Mesenchymal stem cell (in vitro differentiated cells and primary cell): ENCODE measurements at regions not wholly inside any gene's neighbourhood (a gene's known extent, or its start where the extent isn't known, plus 50 kb on each side); places are given as distances from the start of the nearest gene placed in this dataset.

Experiments
- DNase-seq: peaks from one replicate; pipeline ENCODE4 v3.0.0-alpha.2; 2013
- H2AFZ ChIP-seq: one replicate; pipeline ENCODE4 v1.6.1; 2013; ENCODE audit warnings: low read depth, mild to moderate bottlenecking, control low read depth, inconsistent platforms, low read length, moderate library complexity
- H2AK5ac ChIP-seq: 2 replicates; pipeline ENCODE4 v1.6.1; 2013; ENCODE audit warnings: low read length, moderate library complexity, mild to moderate bottlenecking, inconsistent platforms; ENCODE audit not compliant: severe bottlenecking
- H2BK120ac ChIP-seq: one replicate; pipeline ENCODE4 v1.6.1; 2013; ENCODE audit warnings: low read depth, mild to moderate bottlenecking, inconsistent platforms, low read length, moderate library complexity
- H2BK12ac ChIP-seq, 2 experiments: one replicate each; pipeline ENCODE4 v1.6.1; 2013; ENCODE audit warnings: inconsistent platforms in 2 of 2, low read length in 2 of 2, mild to moderate bottlenecking in 2 of 2, moderate library complexity in 2 of 2, control low read depth in 1 of 2
- H2BK15ac ChIP-seq: one replicate; pipeline ENCODE4 v1.6.1; 2013; ENCODE audit warnings: mild to moderate bottlenecking, low read depth, inconsistent platforms; ENCODE audit not compliant: poor library complexity, severe bottlenecking
- H2BK5ac ChIP-seq: 2 replicates; pipeline ENCODE4 v1.6.1; 2013; ENCODE audit warnings: low read depth, mild to moderate bottlenecking, low read length, control low read depth, inconsistent platforms; ENCODE audit not compliant: poor library complexity, severe bottlenecking
- H3K14ac ChIP-seq, 2 experiments: one replicate each; pipeline ENCODE4 v1.6.1; 2013; ENCODE audit warnings: inconsistent platforms in 2 of 2, low read length in 2 of 2, control low read depth in 1 of 2, mild to moderate bottlenecking in 1 of 2, moderate library complexity in 1 of 2
- H3K18ac ChIP-seq, 2 experiments: one replicate each; pipeline ENCODE4 v1.6.1; 2013; ENCODE audit warnings: inconsistent platforms in 2 of 2, low read length in 2 of 2, control low read depth in 1 of 2, low read depth in 1 of 2, mild to moderate bottlenecking in 1 of 2
- H3K23ac ChIP-seq, 2 experiments: one replicate each; pipeline ENCODE4 v1.6.1; 2013; ENCODE audit warnings: inconsistent platforms in 2 of 2, low read length in 2 of 2, mild to moderate bottlenecking in 2 of 2, moderate library complexity in 2 of 2, control low read depth in 1 of 2
- H3K27ac ChIP-seq: 2 replicates; pipeline ENCODE4 v1.5.1; 2013; ENCODE audit warnings: mild to moderate bottlenecking, moderate library complexity, low read length, control low read depth, inconsistent platforms; ENCODE audit not compliant: poor library complexity, severe bottlenecking
- H3K27me3 ChIP-seq, 2 experiments: 2 replicates each; pipeline versions ENCODE4 v1.6.1 to v1.7.0; 2013; ENCODE audit warnings: low read length in 2 of 2, mild to moderate bottlenecking in 2 of 2, moderate library complexity in 2 of 2, control low read depth in 1 of 2, inconsistent platforms in 1 of 2; ENCODE audit not compliant: control insufficient read depth in 1 of 2, insufficient read depth in 1 of 2
- H3K36me3 ChIP-seq, 2 experiments: 2 replicates each; pipeline versions ENCODE4 v1.6.1 to v1.7.0; 2013; ENCODE audit warnings: low read length in 2 of 2, control low read depth in 1 of 2, inconsistent platforms in 1 of 2, low read depth in 1 of 2, mild to moderate bottlenecking in 1 of 2; ENCODE audit not compliant: insufficient read depth in 2 of 2, control insufficient read depth in 1 of 2
- H3K4ac ChIP-seq, 2 experiments: one replicate each; pipeline ENCODE4 v1.6.1; 2013; ENCODE audit warnings: inconsistent platforms in 2 of 2, low read length in 2 of 2, mild to moderate bottlenecking in 2 of 2, moderate library complexity in 2 of 2, control low read depth in 1 of 2, low read depth in 1 of 2
- H3K4me1 ChIP-seq: 2 replicates; pipeline ENCODE4 v1.6.1; 2013; ENCODE audit warnings: low read depth, low read length, control low read depth; ENCODE audit not compliant: control insufficient read depth, insufficient read depth
- H3K4me2 ChIP-seq: 2 replicates; pipeline ENCODE4 v1.6.1; 2013; ENCODE audit warnings: low read length, mild to moderate bottlenecking, inconsistent platforms; ENCODE audit not compliant: poor library complexity, severe bottlenecking
- H3K4me3 ChIP-seq, 2 experiments: 2 replicates each; pipeline versions ENCODE4 v1.5.1 to v1.7.0; 2013; ENCODE audit warnings: low read length in 2 of 2, mild to moderate bottlenecking in 2 of 2, control low read depth in 1 of 2, low read depth in 1 of 2; ENCODE audit not compliant: insufficient read depth in 1 of 2
- H3K79me1 ChIP-seq: replicated peaks from 2 replicates; pipeline ENCODE4 v1.6.1; 2013; ENCODE audit warnings: mild to moderate bottlenecking, control low read depth, low read length, inconsistent platforms; ENCODE audit not compliant: poor library complexity, severe bottlenecking
- H3K9ac ChIP-seq: 2 replicates; pipeline ENCODE4 v1.7.0; 2013; ENCODE audit warnings: mild to moderate bottlenecking, low read length, moderate library complexity
- H3K9me3 ChIP-seq: 2 replicates; pipeline ENCODE4 v1.7.0; 2013; ENCODE audit warnings: mild to moderate bottlenecking, low read length; ENCODE audit not compliant: control insufficient read depth
- H4K8ac ChIP-seq: one replicate; pipeline ENCODE4 v1.6.1; 2013; ENCODE audit warnings: inconsistent platforms, mild to moderate bottlenecking, low read length, moderate library complexity
- H4K91ac ChIP-seq: one replicate; pipeline ENCODE4 v1.6.1; 2013; ENCODE audit warnings: mild to moderate bottlenecking, low read length, inconsistent platforms
- WGBS: methylation state at CpG from one replicate; pipeline ENCODE4 v1.1.7; 2013; ENCODE audit warnings: mixed read lengths; 5-methylcytosine and 5-hydroxymethylcytosine counted together

DNA sequence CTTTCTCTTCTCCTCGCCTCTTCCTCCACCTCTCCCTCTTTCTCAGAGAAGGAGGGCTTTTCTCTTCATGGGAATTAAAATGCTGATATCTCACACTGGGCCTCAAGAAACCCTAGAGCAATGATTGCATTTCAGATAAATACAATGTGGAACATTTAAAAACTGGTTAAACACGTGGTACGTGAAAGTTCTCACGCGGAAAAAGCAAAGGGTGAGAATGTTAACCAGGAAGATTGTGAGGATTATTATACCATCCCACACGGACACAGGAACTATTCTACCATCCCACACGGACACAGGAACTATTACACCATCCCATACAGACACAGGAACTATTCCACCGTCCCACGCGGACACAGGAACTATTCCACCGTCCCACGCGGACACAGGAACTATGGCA lies 182.4 kb downstream of the TMEM18 start:
- H2BK5ac ChIP-seq: no peak overlapping the region
- H3K23ac ChIP-seq: no peak overlapping the region
- H3K18ac ChIP-seq: no peak overlapping the region
- H2AK5ac ChIP-seq: no peak overlapping the region
- no peak overlapping the region for H3K4me2 ChIP-seq
- H3K27ac ChIP-seq: no peak overlapping the region
- WGBS: 80% methylated on average over 11 of the region's 13 CpGs
- no peak overlapping the region for H3K14ac ChIP-seq
- H3K9ac ChIP-seq: no peak overlapping the region
- H2BK15ac ChIP-seq: no peak overlapping the region
- H3K4me1 ChIP-seq: no peaks in the 10 kb centered on the region
- H3K9me3 ChIP-seq: peaks cover 3% of the 10 kb centered on the region
- H3K79me1 ChIP-seq: no peaks in the 10 kb centered on the region
- no peak overlapping the region for H4K91ac ChIP-seq
- no peak overlapping the region for H2BK120ac ChIP-seq
- H3K4ac ChIP-seq: no peak overlapping the region
- H4K8ac ChIP-seq: no peak overlapping the region
- H3K36me3 ChIP-seq: no peaks in the 10 kb centered on the region
- H2AFZ ChIP-seq: no peak overlapping the region
- H3K4me3 ChIP-seq: no peak overlapping the region
- H2BK12ac ChIP-seq: no peak overlapping the region
- H3K27me3 ChIP-seq: peaks cover 0 to 5% of the 10 kb centered on the region in 2 experiments
- no peak for DNase-seq

DNA sequence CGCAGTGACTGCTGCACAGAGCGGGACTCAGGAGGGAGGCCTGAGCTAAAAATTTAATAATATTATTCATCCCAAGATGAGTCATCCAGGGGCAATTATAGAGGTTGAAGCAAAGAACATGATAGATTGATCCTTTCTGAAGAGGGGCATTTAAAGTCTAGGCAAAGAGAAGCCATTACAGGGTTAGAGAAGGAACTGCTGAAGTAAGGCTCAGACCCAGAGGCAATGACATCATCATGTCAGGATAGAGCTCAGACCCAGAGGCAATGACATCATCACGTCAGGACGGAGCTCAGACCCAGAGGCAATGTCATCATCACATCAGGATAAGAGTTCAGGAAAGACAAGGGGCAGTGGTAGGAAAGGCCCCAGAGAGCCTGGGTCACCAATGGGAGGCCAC lies 184.0 kb downstream of the TMEM18 start:
- no peak overlapping the region for H2BK120ac ChIP-seq
- H3K14ac ChIP-seq: no peak overlapping the region
- no peak overlapping the region for H2BK12ac ChIP-seq
- no peaks in the 10 kb centered on the region for H3K27me3 ChIP-seq
- no peaks in the 10 kb centered on the region for H3K36me3 ChIP-seq
- no peak overlapping the region for H4K91ac ChIP-seq
- no peak overlapping the region for H3K4ac ChIP-seq
- 91% methylated on average over 3 of the region's 4 CpGs for WGBS
- no peak overlapping the region for H2BK15ac ChIP-seq
- H3K23ac ChIP-seq: no peak overlapping the region
- H3K18ac ChIP-seq: no peak overlapping the region
- no peak overlapping the region for H2AK5ac ChIP-seq
- no peak overlapping the region for H3K27ac ChIP-seq
- H3K9ac ChIP-seq: no peak overlapping the region
- H3K4me2 ChIP-seq: no peak overlapping the region
- no peaks in the 10 kb centered on the region for H3K79me1 ChIP-seq
- no peak overlapping the region for H2AFZ ChIP-seq
- no peak for DNase-seq
- H4K8ac ChIP-seq: no peak overlapping the region
- no peak overlapping the region for H3K4me3 ChIP-seq
- no peaks in the 10 kb centered on the region for H3K4me1 ChIP-seq
- no peak overlapping the region for H2BK5ac ChIP-seq
- H3K9me3 ChIP-seq: no peaks in the 10 kb centered on the region

DNA sequence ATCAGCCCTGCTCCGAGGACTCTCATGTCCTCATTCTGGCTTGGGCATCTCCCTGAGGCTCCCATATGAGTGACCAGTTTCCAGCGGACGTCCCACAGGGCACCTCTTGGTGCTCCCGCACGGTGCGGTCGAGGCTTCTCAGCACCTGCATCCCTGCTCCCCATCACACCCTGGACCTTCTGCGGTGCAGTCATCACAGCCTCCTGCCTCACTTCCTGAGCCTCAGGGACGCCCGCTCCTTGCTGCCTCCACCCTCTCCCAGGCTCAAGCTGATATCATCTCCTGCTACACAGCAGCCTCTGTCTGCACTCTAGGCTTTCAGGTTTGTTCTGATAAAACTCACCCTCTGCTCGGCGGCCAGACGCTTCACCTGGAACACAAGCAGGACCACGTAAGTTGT lies 185.0 kb downstream of the TMEM18 start:
- WGBS: 86% methylated on average over 14 of the region's 14 CpGs
- Histone ChIP-seq H3K36me3 (no peaks in the 10 kb centered on the region), H3K9me3 (no peaks in the 10 kb centered on the region), H3K79me1 (no peaks in the 10 kb centered on the region), H3K4ac (no peak overlapping the region), H3K23ac (no peak overlapping the region), H2BK12ac (no peak overlapping the region), H3K9ac (no peak overlapping the region), H3K4me2 (no peak overlapping the region), H2BK15ac (no peak overlapping the region), H3K27ac (no peak overlapping the region), H4K91ac (no peak overlapping the region), H2BK5ac (no peak overlapping the region), H3K4me1 (no peaks in the 10 kb centered on the region), H2AFZ (no peak overlapping the region), H2BK120ac (no peak overlapping the region), H3K4me3 (no peak overlapping the region), H3K27me3 (no peaks in the 10 kb centered on the region), H4K8ac (no peak overlapping the region), H3K14ac (no peak overlapping the region), H2AK5ac (no peak overlapping the region), H3K18ac (no peak overlapping the region)
- no peak for DNase-seq

DNA sequence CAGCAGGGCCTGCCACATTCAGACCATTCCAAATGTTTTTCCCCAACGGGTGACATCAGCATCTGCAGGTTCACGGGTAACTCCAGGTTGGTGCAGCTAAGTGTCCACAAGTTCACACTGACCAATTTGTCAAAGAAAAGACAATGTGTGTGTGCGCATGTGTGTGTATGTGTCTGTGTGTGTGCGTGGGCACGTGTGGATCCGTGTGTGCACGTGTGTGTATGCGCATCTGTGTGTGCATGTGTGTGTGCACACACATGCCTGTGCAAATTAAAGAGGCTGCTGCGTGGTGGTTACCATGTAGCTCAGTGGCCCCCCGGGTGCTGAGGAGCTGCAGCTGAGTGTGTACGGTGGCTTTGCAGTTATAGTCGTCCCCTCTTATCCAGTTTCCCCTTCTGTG lies 187.4 kb downstream of the TMEM18 start:
- no peak overlapping the region for H3K18ac ChIP-seq
- no peak overlapping the region for H4K91ac ChIP-seq
- no peak overlapping the region for H3K4ac ChIP-seq
- H3K9ac ChIP-seq: no peak overlapping the region
- H2AFZ ChIP-seq: no peak overlapping the region
- 87% methylated on average over 10 of the region's 12 CpGs for WGBS
- no peak overlapping the region for H3K4me2 ChIP-seq
- no peak overlapping the region for H3K14ac ChIP-seq
- no peak overlapping the region for H2BK15ac ChIP-seq
- no peaks in the 10 kb centered on the region for H3K79me1 ChIP-seq
- no peak overlapping the region for H2BK12ac ChIP-seq
- no peak for DNase-seq
- H3K4me1 ChIP-seq: no peaks in the 10 kb centered on the region
- no peak overlapping the region for H2BK5ac ChIP-seq
- H3K36me3 ChIP-seq: no peaks in the 10 kb centered on the region
- H3K4me3 ChIP-seq: no peak overlapping the region
- H3K27me3 ChIP-seq: no peaks in the 10 kb centered on the region
- no peak overlapping the region for H2AK5ac ChIP-seq
- no peak overlapping the region for H3K23ac ChIP-seq
- no peaks in the 10 kb centered on the region for H3K9me3 ChIP-seq
- no peak overlapping the region for H2BK120ac ChIP-seq
- H3K27ac ChIP-seq: no peak overlapping the region
- no peak overlapping the region for H4K8ac ChIP-seq
